ENCODE measurements at regions not wholly inside any gene's neighbourhood (a gene's known extent, or its start where the extent isn't known, plus 50 kb on each side); places are given as distances from the start of the nearest gene placed in this dataset.
"Not testable (repeated sequence)": the region's sequence is repeated elsewhere in the genome, so short reads cannot be mapped to it uniquely, and the experiment has no call there.

GRCh38 chr19:31448221-31448657 is 99.0 kb upstream of the TSHZ3 start:
- DNase-seq: no peak

DNA sequence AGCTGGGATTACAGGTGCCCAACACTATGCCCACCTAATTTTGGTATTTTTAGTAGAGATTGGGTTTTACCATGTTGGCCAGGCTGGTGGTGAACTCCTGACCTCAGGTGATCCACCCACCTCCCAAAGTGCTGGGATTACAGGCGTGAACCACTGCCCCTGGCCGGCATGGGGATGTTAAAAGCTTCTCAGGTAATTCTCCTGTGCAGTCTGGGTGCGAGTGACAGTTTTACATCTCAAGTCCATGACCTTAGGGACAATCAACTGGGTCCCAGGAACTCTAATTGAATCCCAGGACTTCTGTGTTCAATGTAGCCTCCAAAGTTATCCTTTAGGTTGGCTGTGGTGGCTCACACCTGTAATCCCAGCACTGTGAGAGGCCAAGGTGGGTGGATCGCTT is 100.1 kb upstream of the TSHZ3 start:
- DNase-seq: no peak

DNA sequence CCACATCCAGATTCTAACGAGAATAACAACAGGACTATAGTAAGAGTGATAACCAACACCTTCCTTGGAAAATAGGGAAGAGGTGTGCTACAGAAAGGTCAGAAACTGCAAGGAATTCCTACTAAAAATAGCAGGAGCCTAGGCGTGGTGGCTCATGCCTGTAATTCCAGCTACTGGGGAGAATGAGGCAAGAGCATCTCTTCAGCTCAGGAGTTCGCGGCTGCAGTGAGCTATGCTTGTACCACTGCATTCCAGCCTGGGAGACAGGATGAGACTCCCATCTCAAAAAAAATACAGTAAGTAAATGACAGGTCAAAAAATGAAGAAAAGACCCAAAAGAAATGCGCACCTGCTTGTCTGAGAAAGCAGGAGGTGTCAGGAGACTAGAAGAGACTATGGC is 101.5 kb upstream of the TSHZ3 start:
- DNase-seq: no peak

- no peak for DNase-seq
Observed at GRCh38 chr19:31451686-31452330, 102.6 kb upstream of the TSHZ3 start.

DNA sequence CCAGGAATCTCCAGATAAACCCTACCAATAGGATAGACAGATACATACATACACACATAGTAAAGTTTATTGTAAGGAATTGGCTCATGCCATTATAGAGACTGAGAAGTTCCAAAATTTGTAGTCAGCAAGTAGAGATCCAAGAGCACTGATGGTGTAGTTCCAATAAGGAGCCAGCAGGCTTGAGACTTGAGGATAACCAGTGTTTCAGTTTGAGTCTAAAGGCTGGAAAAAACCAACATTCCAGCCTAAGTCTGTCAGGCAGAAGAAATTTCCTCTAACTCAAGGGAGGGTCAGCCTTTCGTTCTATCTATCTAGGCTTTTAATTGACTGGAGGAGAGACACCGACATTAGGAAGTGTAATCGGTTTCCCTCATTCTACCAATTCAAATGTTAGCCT is 110.2 kb upstream of the TSHZ3 start:
- no peak for DNase-seq

DNA sequence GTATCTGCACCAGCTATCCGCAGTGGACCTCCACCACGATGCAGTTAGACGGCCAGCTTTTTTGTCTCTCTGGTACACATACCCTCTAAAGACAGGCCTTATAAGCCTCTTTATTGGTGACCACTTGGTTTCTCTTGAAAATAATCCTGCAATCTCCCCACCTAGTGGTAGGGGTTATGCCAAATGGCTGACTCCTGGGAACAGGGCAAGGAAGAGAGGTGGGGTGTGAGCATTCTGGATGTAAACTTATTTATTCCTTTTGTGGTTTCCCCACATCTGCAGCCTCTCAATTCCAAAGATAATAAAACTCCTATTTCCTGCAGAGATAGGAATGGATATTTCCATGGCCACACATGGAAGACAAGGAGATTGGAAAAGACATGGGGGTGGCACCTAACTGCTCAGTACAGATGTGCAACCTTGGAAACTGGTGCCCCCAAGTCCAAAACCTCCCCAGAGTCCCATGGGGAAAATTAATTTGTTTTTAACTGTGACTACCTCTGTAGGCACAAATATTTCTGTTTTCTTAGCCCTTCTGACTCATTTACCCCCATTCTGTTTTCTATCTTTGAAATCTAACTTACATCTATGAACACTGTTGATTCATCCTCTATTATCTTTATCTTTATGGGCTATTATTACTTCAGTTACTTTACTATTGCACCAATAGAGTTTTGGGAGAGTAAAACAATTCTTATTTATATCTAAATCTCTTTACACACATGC is 112.7 kb upstream of the TSHZ3 start:
- DNase-seq: no peak

- DNase-seq: no peak
Observed at GRCh38 chr19:31470229-31470939, 121.1 kb upstream of the TSHZ3 start.

GRCh38 chr19:31470952-31471351 is 121.7 kb upstream of the TSHZ3 start:
- DNase-seq: no peak

DNA sequence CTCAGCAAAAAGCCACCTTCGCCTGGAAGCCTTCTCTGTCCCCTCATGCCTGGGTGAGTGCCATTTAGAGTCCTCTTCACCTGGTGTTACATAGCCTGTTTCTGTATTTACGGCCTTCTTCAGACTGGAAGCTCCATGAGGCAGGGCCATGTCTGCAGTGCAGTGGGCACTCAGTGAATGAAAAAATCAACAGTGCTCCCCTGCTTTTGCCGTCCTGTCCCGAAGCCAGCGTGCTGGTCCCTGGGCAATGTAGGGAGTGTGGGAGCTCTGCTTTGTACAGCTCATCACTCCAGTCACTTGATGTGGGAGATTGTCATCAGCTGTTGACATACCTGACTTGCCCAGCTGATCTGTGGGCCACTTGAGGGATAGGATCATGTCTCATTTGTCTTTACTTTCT is 129.0 kb upstream of the TSHZ3 start:
- no peak for DNase-seq

- DNase-seq: no peak
Observed at GRCh38 chr19:31483226-31483857, 134.1 kb upstream of the TSHZ3 start.

GRCh38 chr19:31484858-31485410 is 135.7 kb upstream of the TSHZ3 start:
- not testable (repeated sequence) for DNase-seq

DNA sequence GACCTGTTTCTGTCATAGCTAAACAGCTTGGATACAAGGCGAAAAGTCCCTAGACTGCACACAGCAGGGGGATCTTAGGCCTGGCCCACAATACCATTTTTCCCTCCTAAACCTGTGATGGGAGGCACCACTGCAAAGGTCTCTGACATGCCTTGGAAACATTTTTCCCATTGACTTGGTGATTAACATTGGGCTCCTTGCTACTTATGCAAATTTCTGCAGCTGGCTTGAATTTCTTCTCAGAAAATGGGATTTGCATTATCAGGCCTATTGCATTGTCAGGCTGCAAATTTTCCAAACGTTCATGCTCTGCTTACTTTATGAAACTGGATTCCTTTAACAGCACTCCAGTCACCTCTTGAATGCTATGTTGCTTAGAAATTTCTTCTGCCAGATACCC is 136.2 kb upstream of the TSHZ3 start:
- DNase-seq: no peak

- no peak for DNase-seq
Observed at GRCh38 chr19:31491242-31491641, 142.0 kb upstream of the TSHZ3 start.

DNA sequence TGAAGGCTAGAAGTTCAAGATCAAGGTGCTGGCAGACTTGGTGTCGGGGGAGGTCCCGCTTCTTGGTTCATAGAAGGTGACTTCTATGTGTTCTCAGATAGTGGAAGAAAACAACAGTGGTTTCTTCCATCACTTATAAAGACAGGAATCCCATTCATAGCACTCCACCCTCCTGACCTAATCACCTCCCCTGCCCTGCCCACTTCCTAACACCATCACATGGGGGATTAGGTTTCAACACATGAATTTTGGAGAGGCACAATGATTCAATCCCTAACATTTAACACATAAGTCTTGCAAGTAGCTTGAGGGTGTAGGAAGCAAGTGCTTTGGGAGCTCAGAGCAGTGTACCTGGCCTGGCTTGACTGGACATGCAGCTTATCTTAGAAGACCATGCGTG is 142.8 kb upstream of the TSHZ3 start:
- DNase-seq: no peak

- DNase-seq: no peak
Observed at GRCh38 chr19:31496076-31496475, 146.8 kb upstream of the TSHZ3 start.

DNA sequence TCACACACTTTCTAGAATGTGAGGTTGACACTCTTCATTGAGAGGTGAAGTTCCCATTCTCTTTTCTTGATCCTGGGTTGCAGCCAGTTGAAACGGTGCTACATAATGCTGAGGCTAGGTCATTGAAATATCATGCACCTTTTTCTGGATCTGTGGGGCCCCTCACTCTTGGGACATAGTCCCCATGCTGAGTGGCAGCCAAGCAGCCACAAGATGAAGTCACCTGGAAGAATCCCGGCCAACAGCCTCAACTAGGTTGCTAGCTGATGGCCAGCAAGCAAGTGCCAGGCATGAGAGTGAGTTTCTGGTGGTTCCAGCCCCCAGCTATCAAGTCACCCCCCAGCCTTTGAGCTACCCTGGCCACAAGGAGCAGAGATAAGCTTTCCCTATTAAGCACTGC is 148.5 kb upstream of the TSHZ3 start:
- DNase-seq: no peak

DNA sequence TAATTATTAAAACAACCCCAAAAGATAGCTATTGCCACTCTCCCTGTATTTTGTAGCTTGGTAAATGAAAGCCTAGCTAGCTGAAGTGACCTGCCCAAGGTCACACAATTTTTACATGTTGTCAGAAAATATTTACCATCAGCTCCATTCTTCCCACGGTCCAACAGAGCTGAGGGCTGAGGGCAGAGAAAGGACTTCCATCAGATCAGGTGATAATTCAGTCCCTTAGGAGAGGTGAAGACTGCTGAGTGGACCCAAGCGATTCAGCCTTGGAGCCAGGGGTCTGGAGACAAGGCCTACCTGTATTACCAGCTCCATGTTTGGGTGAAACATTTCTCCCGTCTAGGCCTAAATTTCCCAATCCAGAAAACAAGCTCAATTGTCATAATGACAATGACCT is 149.5 kb upstream of the TSHZ3 start:
- no peak for DNase-seq

DNA sequence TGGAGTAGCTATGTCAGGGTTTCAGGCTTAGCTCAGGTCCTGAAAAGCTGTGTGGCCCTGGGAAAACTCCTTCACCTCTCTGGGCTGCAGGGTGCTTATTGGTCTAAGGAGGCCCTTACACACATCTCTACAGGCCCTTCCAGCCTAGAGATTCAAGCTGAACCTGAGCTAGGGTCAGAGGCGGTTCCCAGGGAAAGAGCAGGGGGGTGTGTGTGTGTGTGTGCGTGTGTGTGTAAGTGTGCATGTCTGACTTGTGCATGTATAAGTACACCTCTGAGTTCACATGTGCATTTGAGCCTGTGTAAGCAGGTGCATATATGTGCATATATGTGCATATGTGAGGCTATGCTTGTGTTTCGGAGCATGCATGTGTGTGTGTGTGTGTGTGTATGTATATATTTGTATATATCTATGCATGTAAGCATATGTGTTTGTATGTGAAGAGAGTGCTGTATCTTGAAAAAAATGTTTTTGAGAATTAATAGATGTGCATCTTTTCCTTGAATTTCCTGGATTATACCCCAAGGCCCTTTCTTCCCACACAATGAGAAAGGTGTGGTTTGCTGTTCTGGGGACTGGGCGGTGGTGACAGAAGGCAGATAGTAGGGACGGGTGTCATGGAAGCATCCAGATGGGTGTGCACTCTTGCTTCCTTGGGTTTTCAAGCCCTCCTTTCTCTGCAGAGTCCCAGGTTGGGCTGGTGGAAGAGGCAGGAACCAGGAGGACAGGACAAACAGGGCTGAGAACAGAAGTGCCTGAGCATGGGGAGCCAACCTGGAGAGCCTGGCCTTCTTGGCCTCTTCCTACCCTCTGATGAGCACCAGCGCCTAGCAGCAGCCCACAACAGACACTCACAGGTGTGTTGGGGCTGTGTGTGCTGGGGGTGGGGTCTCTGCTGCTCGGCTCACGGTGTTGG is 150.3 kb upstream of the TSHZ3 start:
- DNase-seq: no peak

GRCh38 chr19:31500197-31500830 is 151.1 kb upstream of the TSHZ3 start:
- no peak for DNase-seq

GRCh38 chr19:31500946-31501345 is 151.7 kb upstream of the TSHZ3 start:
- no peak for DNase-seq

DNA sequence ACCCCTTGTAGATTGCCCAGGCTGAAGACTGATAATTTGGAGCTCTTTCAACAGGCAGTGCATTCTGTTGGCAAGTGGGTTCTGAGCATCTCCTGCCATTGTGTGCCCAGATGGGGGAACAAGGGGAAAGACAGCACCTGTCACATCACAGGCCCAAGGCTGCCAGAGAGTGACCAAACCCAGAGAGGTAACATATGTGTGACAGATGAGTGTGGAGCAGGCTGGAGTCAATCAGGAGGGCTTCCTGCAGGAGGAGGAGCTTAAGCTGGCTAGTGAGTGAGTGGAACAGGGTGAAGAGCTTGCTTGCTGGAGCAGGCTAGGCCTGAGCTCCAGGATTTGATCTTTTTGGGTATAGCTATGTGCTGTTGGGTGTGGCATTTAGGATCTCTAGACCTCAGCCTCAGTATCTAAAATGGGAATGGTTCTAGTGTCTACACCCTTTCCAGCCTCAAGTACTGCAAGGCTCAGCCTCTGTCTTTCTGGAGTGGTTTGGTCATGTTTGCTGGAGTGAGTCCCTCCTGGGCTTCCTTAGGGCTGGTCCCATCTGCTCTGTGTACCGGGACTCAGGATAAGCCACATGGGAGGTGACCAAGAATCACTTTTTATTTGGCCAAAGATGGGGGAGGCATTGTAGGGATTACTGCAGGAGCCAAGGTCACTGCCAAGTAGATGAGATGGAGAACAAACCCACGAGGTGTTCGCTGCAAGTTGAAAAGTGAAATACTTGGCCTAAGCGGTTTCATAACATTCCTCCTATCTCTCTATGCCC is 152.4 kb upstream of the TSHZ3 start:
- DNase-seq: no peak

Measured in kidney glomerular epithelial cell (primary cell).